HFF-Myc (cell line): ENCODE measurements at regions not wholly inside any gene's neighbourhood (a gene's known extent, or its start where the extent isn't known, plus 50 kb on each side); places are given as distances from the start of the nearest gene placed in this dataset.
A peak's percentile ranks its signal among the peaks of the same experiment; 100 is the strongest.

ENCODE experiments used
- DNase-seq: peaks from one replicate; pipeline ENCODE4 v3.0.0-alpha.2; 2011; ENCODE audit warnings: low read depth; ENCODE audit errors: extremely low read depth
- H3K4me3 ChIP-seq: replicated peaks from 2 replicates; pipeline ENCODE4 v1.5.1; 2011; ENCODE audit warnings: low read depth, mild to moderate bottlenecking, control low read depth, low read length
- CTCF ChIP-seq: IDR thresholded peaks from 2 replicates; pipeline ENCODE4 v1.5.1; 2012; ENCODE audit warnings: mild to moderate bottlenecking, low read depth, low read length, control low read depth; ENCODE audit errors: missing control alignments

DNA sequence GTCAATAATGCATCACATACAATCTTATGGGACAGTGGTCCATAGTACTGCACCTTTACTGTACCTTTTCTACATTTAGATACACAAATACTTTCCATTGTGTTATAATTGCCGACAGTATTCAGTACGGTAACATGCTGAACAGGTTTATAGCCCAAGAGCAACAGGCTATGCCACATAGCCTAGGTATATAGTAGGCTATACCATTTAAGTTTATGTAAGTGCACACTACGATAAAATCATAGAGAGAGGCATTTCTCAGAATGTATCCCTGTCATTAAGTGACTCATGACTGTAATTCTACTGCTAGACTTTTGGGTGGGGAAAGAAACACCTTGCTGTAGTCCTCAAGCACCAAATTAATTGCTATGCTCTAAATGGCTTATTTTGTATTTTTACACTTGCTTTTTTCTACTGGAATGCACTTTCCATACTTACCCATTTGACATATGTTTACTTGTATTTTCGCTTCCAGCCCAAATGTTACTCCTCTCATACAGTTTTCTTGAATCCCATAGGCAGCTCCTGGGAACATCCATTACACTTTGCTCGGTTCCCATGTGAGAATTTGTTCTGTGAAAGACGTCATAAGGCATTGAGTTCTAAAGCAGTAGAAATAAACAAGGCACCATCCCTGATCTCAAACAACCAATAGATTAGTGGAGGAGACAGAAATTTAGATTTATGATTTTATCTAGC, 714.0 kb upstream of the ID2 start:
- no peak overlapping the region for H3K4me3 ChIP-seq
- DNase-seq = no peak
- no peak for TF ChIP-seq CTCF

DNA sequence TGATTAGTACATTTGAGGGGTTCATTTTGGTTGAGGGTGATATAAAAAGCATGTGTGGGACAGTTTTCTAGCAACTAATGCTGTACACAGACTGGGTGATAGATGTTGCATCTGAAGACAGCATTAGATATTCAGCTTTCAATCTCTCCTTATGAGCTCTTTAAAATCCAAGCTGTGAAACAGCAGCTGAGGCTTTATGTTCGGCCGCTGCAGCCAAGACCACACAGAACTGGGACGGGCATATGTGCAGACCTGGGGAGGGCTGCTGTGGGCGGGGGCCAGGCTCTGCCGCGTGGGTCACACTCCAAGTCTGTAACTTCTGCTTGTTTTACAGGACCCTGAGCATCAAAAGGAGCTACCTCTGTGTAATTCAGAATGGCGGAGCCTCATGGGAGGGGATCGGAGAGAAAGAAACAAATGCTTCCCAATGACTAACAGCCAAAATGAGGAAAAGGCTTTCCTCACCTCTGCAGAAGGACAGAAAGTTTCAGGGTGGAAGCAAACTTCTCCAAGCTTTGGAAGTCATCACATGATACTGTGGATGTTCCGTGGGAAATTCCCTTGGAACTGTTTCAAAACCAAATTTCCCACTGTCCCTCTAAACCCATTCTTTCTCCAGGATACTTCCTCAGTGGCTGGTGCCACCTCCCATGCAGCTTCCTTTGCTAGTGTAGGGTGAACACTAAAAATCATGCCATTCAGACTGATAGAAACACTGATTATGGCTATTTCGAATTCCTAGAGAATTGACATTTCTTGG, 711.9 kb upstream of the ID2 start:
- TF ChIP-seq CTCF = no peak
- no peak overlapping the region for H3K4me3 ChIP-seq
- DNase-seq = no peak

- no peak for TF ChIP-seq CTCF
- no peak for DNase-seq
- no peak overlapping the region for H3K4me3 ChIP-seq
Observed at GRCh38 chr2:7971248-7971647, 710.6 kb upstream of the ID2 start.

DNA sequence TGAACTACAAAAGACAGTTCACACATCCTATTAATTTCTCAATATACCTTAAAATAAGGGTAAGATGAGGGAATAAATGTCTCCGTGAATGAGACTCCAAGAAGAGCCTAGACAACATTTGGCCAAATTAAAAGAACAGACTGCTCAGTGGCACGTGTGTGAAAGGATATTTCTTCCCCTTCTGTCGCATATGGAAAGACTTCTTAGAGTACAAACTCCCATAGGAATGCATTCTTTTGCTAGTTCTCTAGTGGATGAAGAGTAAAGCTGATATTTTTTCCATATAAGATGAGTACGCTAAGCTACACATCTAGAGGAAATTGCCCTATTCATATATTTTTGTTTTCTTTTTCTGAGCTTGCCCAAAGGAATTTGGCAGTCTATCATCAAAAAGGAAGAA, 710.0 kb upstream of the ID2 start:
- no peak overlapping the region for H3K4me3 ChIP-seq
- TF ChIP-seq CTCF = no peak
- DNase-seq = no peak

DNA sequence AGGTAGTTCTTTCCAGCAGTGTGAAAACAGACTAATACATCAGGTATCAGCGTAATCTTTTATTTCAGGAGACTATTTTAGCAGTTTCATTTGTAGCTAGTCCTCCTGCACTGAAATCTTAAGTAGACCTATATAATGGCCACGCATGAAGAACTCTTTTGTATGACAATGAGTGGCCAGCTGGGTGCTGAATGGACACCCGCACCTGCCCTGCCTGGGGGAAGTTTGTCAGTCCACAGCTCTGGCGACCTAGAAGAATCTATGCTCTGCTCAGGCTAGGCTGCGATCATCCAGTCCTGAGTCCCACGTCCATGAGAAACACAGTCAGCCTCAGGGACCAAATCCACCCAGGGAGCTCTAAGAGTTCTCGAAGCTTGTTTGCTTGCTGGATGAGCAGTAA, 709.2 kb upstream of the ID2 start:
- DNase-seq = no peak
- no peak for TF ChIP-seq CTCF
- H3K4me3 ChIP-seq = no peak overlapping the region

GRCh38 chr2:7973801-7974480, 707.9 kb upstream of the ID2 start:
- TF ChIP-seq CTCF = no peak
- peak; percentile 12 for DNase-seq
- no peak overlapping the region for H3K4me3 ChIP-seq
